ENCODE measurements at regions not wholly inside any gene's neighbourhood (a gene's known extent, or its start where the extent isn't known, plus 50 kb on each side); places are given as distances from the start of the nearest gene placed in this dataset.

DNA sequence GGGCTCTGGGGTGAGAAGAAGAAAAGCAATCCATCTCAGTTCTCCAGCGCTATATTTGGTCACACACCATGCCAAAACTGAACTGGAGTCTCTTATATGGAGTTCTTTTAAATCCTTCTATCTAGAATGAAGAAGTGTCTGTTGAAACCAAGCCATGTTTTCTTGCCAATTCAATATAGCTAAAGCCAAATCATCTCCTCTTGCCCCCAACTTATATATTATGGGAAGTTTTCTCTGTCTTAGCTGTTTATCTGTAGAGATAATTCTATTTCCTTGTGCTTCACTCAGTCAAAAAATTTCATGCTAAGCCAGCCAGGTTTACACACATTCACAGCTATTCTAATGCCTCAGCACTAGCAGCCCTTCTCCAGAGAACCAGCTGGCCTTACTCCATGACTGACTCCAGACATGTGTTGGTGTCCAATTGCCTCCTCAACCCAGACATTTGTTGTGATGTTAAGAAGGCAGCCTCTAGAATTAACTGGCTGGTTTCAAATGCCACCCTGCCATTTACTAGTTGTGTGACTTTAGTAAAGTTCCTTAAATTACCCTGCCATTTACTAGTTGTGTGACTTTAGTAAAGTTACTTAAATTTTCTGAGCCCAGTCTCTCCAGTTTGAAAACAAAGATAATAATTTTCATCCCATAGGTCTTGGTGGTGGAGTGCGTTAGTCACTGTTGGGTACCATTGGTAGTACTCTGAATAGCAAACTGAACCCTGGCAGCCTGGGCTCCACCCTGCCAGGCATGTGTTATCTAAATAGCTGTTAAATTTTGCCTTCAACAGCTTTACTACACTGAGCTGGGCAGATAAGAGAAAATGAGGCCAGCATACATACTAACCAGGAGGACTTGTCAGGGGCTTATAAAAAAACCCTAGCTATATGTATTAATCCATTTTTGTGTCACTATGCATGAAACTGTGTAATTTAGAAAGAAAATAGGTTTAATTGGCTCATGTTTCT, 525.1 kb downstream of the LMO7 start:
- TF ChIP-seq, protein P1, sequence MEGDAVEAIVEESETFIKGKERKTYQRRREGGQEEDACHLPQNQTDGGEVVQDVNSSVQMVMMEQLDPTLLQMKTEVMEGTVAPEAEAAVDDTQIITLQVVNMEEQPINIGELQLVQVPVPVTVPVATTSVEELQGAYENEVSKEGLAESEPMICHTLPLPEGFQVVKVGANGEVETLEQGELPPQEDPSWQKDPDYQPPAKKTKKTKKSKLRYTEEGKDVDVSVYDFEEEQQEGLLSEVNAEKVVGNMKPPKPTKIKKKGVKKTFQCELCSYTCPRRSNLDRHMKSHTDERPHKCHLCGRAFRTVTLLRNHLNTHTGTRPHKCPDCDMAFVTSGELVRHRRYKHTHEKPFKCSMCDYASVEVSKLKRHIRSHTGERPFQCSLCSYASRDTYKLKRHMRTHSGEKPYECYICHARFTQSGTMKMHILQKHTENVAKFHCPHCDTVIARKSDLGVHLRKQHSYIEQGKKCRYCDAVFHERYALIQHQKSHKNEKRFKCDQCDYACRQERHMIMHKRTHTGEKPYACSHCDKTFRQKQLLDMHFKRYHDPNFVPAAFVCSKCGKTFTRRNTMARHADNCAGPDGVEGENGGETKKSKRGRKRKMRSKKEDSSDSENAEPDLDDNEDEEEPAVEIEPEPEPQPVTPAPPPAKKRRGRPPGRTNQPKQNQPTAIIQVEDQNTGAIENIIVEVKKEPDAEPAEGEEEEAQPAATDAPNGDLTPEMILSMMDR (IDR thresholded peaks at IDR 0.05) = no peak
- TF ChIP-seq POLR2AphosphoS5 (IDR thresholded peaks at IDR 0.05; ENCODE audit: insufficient read depth in 1 of 2, low read depth in 1 of 2) (no peak), POLR2A (IDR thresholded peaks at IDR 0.05) (no peak)
- Histone ChIP-seq H3K27ac (no peak overlapping the region), H3K4me1 (no peaks in the 10 kb centered on the region), H3K36me3 (no peaks in the 10 kb centered on the region), H3K9me3 (no peaks in the 10 kb centered on the region), H3K4me3 (no peak overlapping the region), H3K27me3 (no peaks in the 10 kb centered on the region)
- intact Hi-C loops (cut with DNase I) = no loop called here
- DNase-seq (ENCODE audit: extremely low spot score in 2 of 2) = no peak

- H3K36me3 ChIP-seq = no peaks in the 10 kb centered on the region
- H3K27me3 ChIP-seq = no peaks in the 10 kb centered on the region
- no peaks in the 10 kb centered on the region for H3K4me1 ChIP-seq
- TF ChIP-seq POLR2AphosphoS5 (IDR thresholded peaks at IDR 0.05; ENCODE audit: insufficient read depth in 1 of 2, low read depth in 1 of 2) (no peak), POLR2A (IDR thresholded peaks at IDR 0.05) (no peak)
- TF ChIP-seq, protein P1 (IDR thresholded peaks at IDR 0.05) = no peak
- H3K4me3 ChIP-seq = no peak overlapping the region
- no peak for DNase-seq (ENCODE audit: extremely low spot score in 2 of 2)
- no peaks in the 10 kb centered on the region for H3K9me3 ChIP-seq
- H3K27ac ChIP-seq = no peak overlapping the region
- intact Hi-C loops (cut with DNase I) = no loop called here
Observed at GRCh38 chr13:76160506-76160905, 524.4 kb downstream of the LMO7 start.

- no peaks in the 10 kb centered on the region for H3K4me1 ChIP-seq
- no peak overlapping the region for H3K27ac ChIP-seq
- no peak for TF ChIP-seq POLR2A (IDR thresholded peaks at IDR 0.05)
- H3K27me3 ChIP-seq = no peaks in the 10 kb centered on the region
- no peak for DNase-seq (ENCODE audit: extremely low spot score in 2 of 2)
- no peak overlapping the region for H3K4me3 ChIP-seq
- no peaks in the 10 kb centered on the region for H3K9me3 ChIP-seq
- intact Hi-C loops (cut with DNase I) = no loop called here
- H3K36me3 ChIP-seq = no peaks in the 10 kb centered on the region
Observed at GRCh38 chr13:76157926-76158325, 521.8 kb downstream of the LMO7 start.

DNA sequence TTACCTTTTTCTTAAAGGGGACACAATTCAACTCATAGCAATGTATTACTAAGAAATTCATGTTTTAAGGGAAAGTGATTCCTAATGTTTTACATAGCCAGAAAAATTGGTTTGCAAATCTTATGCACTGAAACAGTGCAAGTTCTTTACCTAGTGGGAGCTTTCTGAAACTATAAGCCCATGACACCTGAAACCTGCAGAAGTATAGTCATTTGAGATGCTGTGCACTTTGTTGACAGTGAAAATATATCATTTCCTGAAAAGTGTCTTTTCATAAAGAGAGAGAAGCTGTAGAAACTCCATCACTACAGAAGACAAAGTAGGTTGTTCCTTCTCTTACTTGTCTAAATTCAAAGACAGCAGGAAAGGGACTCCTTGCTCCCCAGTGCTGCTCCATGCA, 517.1 kb downstream of the LMO7 start:
- Histone ChIP-seq H3K27me3 (no peaks in the 10 kb centered on the region), H3K9me3 (no peaks in the 10 kb centered on the region), H3K36me3 (no peaks in the 10 kb centered on the region), H3K27ac (no peak overlapping the region), H3K4me1 (no peaks in the 10 kb centered on the region), H3K4me3 (no peak overlapping the region)
- no peak for DNase-seq (ENCODE audit: extremely low spot score in 2 of 2)
- intact Hi-C loops (cut with DNase I) = no loop called here
- TF ChIP-seq POLR2AphosphoS5 (IDR thresholded peaks at IDR 0.05; ENCODE audit: insufficient read depth in 1 of 2, low read depth in 1 of 2) (no peak), POLR2A (IDR thresholded peaks at IDR 0.05) (no peak)
- TF ChIP-seq, protein P1 (IDR thresholded peaks at IDR 0.05) = no peak

DNA sequence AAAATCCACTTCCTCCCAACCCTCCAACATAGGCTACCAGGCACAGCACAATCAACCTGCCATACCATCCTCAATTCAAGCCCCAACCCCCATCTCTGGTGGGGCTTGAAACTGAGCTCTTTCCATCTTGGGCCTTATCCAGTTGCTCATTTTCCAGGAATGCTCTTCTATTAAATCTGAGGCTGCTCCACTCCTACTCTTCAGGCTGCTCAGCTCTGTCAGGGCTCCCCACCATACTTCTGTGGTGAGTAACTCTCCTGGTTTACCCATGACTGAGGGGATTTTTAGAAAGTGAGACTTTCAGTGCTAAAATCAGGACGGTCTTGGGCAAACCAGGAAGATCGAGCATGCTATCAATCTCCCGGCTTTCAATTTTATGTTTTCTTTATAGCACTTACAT, 512.8 kb downstream of the LMO7 start:
- TF ChIP-seq POLR2A (IDR thresholded peaks at IDR 0.05) = no peak
- TF ChIP-seq, protein P1 (IDR thresholded peaks at IDR 0.05) = no peak
- H3K27ac ChIP-seq = no peak overlapping the region
- DNase-seq (ENCODE audit: extremely low spot score in 2 of 2) = no peak
- no peaks in the 10 kb centered on the region for H3K27me3 ChIP-seq
- intact Hi-C loops (cut with DNase I) = no loop called here
- H3K4me3 ChIP-seq = no peak overlapping the region
- H3K36me3 ChIP-seq = no peaks in the 10 kb centered on the region
- H3K9me3 ChIP-seq = no peaks in the 10 kb centered on the region
- no peaks in the 10 kb centered on the region for H3K4me1 ChIP-seq
